ENCODE measurements at regions not wholly inside any gene's neighbourhood (a gene's known extent, or its start where the extent isn't known, plus 50 kb on each side); places are given as distances from the start of the nearest gene placed in this dataset.

GRCh38 chr4:34679228-34679627 is 1565.1 kb downstream of the ARAP2 start:
- no peak for TF ChIP-seq CTCF (conservative IDR thresholded peaks at IDR 0.05; ENCODE audit: low read length)
- TF ChIP-seq EZH2phosphoT487 (IDR thresholded peaks at IDR 0.05; ENCODE audit: borderline replicate concordance), result no peak

Data from Loucy (cell line).